HG03196 (cell line): ENCODE measurements at regions not wholly inside any gene's neighbourhood (a gene's known extent, or its start where the extent isn't known, plus 50 kb on each side); places are given as distances from the start of the nearest gene placed in this dataset.

ENCODE experiments used
- ATAC-seq: cut with Tn5 transposase; IDR thresholded peaks from one replicate; pipeline ENCODE4 v1.9.1; 2021; ENCODE audit not compliant: unreplicated experiment

DNA sequence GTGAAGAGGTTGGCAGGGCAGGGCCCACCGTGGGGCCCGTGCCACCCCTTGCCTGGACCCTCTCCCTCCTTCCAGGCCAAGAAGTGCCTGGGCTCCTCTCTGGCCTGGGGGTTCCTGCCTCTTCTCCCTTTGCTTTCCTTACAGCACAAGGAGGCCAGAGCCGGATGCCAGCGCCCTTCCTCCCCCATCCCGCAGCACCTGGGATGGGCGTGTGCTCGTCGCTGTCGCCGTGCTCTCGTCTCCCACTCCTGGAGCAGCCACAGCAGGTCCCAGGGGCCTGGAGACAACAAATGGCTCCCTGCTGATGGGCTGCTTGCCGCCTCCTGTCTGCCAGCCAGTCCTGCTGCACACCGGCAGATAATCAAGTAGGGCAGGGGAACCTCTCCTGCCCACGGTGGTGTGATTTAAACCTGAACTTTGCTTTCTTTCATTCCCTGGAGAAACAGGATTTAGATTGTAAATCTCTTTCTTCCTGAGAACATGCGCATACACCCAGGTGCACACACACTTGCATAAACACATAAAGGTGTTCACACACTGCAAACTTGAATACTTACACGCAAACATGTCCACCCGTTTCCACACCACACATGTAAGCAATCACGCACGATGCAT lies 50.8 kb upstream of the POU3F1 start:
- no peak for ATAC-seq
